B cell (primary cell): ENCODE measurements at regions not wholly inside any gene's neighbourhood (a gene's known extent, or its start where the extent isn't known, plus 50 kb on each side); places are given as distances from the start of the nearest gene placed in this dataset.

Experiments used
- ATAC-seq: fragments of 200-7000 bp; cut with Tn5 transposase; one replicate; pipeline ENCODE4 v1.10.0; 2021; ENCODE audit warnings: low read depth, mild to moderate bottlenecking, moderate number of reproducible peaks, moderate library complexity
- CTCF ChIA-PET: fragments of 350-600 bp; sonication (Branson Sonifier 250); formaldehyde crosslinking; loops from one replicate; lab custom pipeline; 2021; ENCODE audit warnings: antibody characterized with exemption, inconsistent platforms; lab: Charles Lee
- POLR2A ChIA-PET: fragments of 350-600 bp; sonication (Branson Sonifier 250); formaldehyde crosslinking; loops from one replicate; lab custom pipeline; 2021; ENCODE audit warnings: antibody characterized with exemption; lab: Charles Lee
- DNase-seq: peaks from one replicate; pipeline ENCODE4 v3.0.0; 2013
- H2AFZ ChIP-seq: 2 replicates; pipeline ENCODE4 v1.6.1; 2012; ENCODE audit warnings: mild to moderate bottlenecking, low read depth, low read length; ENCODE audit not compliant: insufficient read depth, poor library complexity, severe bottlenecking
- H3K27ac ChIP-seq, 2 donors: 1 replicate in 1 of 2; 2 replicates in 1 of 2; pipeline ENCODE4 v1.5.1; 2012 to 2013; ENCODE audit warnings: low read length in 2 of 2, mild to moderate bottlenecking in 2 of 2, moderate library complexity in 1 of 2
- H3K27me3 ChIP-seq, 4 experiments: fragments of 200-600 bp in 1 of 4; sonication (generic) in 1 of 4; replicated peaks in 1 of 4; 1 replicate in 2 of 4; 2 replicates in 2 of 4; pipeline versions ENCODE4 v1.6.1 to v1.7.0; 2013 to 2016; ENCODE audit warnings: low read length in 3 of 4, mild to moderate bottlenecking in 2 of 4, mixed read lengths in 1 of 4, moderate library complexity in 1 of 4; ENCODE audit not compliant: insufficient read depth in 4 of 4, control insufficient read depth in 3 of 4; ENCODE audit errors: control extremely low read depth in 1 of 4
- H3K36me3 ChIP-seq, 2 experiments: replicated peaks in 1 of 2; 1 replicate in 1 of 2; 2 replicates in 1 of 2; pipeline versions ENCODE4 v1.6.1 to v1.7.1; 2013; ENCODE audit warnings: low read length in 1 of 2; ENCODE audit not compliant: insufficient read depth in 2 of 2, control insufficient read depth in 1 of 2; ENCODE audit errors: control extremely low read depth in 1 of 2, extremely low read depth in 1 of 2
- H3K4me1 ChIP-seq, 2 donors: fragments of 200-600 bp in 1 of 2; sonication (generic) in 1 of 2; 1 replicate in 1 of 2; 2 replicates in 1 of 2; pipeline versions ENCODE4 v1.5.1 to v1.6.1; 2013 to 2017; ENCODE audit warnings: low read length in 2 of 2; ENCODE audit not compliant: control insufficient read depth in 2 of 2, insufficient read depth in 2 of 2
- H3K4me2 ChIP-seq: replicated peaks from 2 replicates; pipeline ENCODE3; 2012; ENCODE audit warnings: mild to moderate bottlenecking, low read depth, low read length; ENCODE audit not compliant: poor library complexity, severe bottlenecking
- H3K4me3 ChIP-seq, 5 experiments: fragments of 200-600 bp in 1 of 5; sonication (generic) in 1 of 5; 1 replicate in 3 of 5; 2 replicates in 2 of 5; pipeline versions ENCODE4 v1.5.1 to v1.7.0; 2011 to 2016; ENCODE audit warnings: low read length in 4 of 5, mild to moderate bottlenecking in 4 of 5, low read depth in 2 of 5, control low read depth in 1 of 5, moderate library complexity in 1 of 5; ENCODE audit not compliant: insufficient read depth in 1 of 5; ENCODE audit errors: control extremely low read depth in 1 of 5, extremely low read depth in 1 of 5
- H3K79me2 ChIP-seq: fragments of 200-600 bp; sonication (generic); one replicate; pipeline ENCODE4 v1.6.0; 2016; ENCODE audit warnings: low read length; ENCODE audit not compliant: control insufficient read depth, insufficient read depth
- H3K9ac ChIP-seq: fragments of 200-600 bp; sonication (generic); 2 replicates; pipeline ENCODE4 v1.6.1; 2017; ENCODE audit warnings: mild to moderate bottlenecking, low read length, moderate library complexity
- H3K9me3 ChIP-seq, 3 donors: one replicate each; pipeline versions ENCODE4 v1.6.1 to v1.7.1; 2013; ENCODE audit warnings: low read length in 2 of 3; ENCODE audit not compliant: control insufficient read depth in 2 of 3, insufficient read depth in 1 of 3; ENCODE audit errors: control extremely low read depth in 1 of 3
- H4K20me1 ChIP-seq: 2 replicates; pipeline ENCODE4 v1.6.0; 2012; ENCODE audit warnings: mild to moderate bottlenecking, low read length; ENCODE audit not compliant: insufficient read depth, control insufficient read depth, poor library complexity, severe bottlenecking
- H3K27ac Mint-ChIP-seq: one replicate; pipeline ENCODE4 v1.8.0; 2021; ENCODE audit warnings: mixed read lengths
- H3K27me3 Mint-ChIP-seq: one replicate; pipeline ENCODE4 v1.8.0; 2021; ENCODE audit warnings: mixed read lengths
- H3K4me1 Mint-ChIP-seq: one replicate; pipeline ENCODE4 v1.8.0; 2021; ENCODE audit warnings: mixed read lengths
- H3K4me3 Mint-ChIP-seq: one replicate; pipeline ENCODE4 v1.8.0; 2021; ENCODE audit warnings: mixed read lengths
- H3K9me3 Mint-ChIP-seq: one replicate; pipeline ENCODE4 v1.8.0; 2022; ENCODE audit warnings: mixed read lengths; ENCODE audit not compliant: insufficient read depth
- CTCF ChIP-seq: fragments of 200-600 bp; IDR thresholded peaks from one replicate; pipeline ENCODE4 v1.8.0; 2022; ENCODE audit warnings: antibody characterized with exemption, mild to moderate bottlenecking
- EZH2 ChIP-seq: IDR thresholded peaks from 2 replicates; pipeline ENCODE4 v1.6.1; 2012; ENCODE audit warnings: borderline replicate concordance, low read depth, mild to moderate bottlenecking, moderate library complexity, low read length; ENCODE audit not compliant: insufficient read depth, poor library complexity, severe bottlenecking
- whole genome bisulfite sequencing: methylation state at CpG from one replicate; pipeline ENCODE4 v1.1.5; 2013; ENCODE audit warnings: missing lambda C conversion rate; ENCODE audit not compliant: insufficient coverage; 5-methylcytosine and 5-hydroxymethylcytosine counted together
- intact Hi-C: fragments of 100-400 bp; cut with micrococcal nuclease; formaldehyde crosslinking; loops from one replicate; pipeline ENCODE4 v1.10.0; 2022

DNA sequence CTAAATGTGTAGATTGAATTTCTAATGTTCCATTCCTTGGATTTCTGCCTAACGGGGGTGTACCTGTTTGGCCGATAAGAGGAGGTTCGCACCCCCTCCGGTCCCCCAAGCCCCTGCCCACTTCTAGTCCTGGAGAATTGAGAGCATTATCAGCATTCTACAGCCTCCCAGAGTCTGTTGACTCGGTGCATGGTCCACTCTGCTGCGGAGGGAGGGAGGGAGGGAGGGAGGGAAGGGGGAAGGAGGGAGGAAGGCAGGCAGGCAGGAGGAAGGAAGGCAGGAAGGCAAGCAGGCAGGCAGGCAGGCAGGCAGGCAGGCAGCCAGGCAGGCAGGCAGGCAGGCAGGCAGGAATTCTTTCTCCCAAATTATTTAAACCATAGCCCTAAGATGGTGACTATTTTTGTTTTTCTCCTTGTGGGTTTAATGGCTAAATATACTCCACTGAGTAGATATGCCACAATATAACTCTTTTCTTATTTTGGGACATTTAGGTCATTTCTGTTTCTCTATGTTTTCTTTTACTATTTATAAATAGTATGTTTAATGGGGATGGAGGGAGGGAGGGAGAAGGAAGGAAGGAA, 69.5 kb upstream of the CHST15 start:
- ATAC-seq (no peak), DNase-seq (no peak)
- Mint-ChIP-seq H3K4me3 (no peak overlapping the region), H3K27me3 (peaks cover 10% of the 10 kb centered on the region), H3K4me1 (peaks cover 2% of the 10 kb centered on the region), H3K27ac (no peak overlapping the region), H3K9me3 (no peaks in the 10 kb centered on the region)
- intact Hi-C loops: no loop called here
- Histone ChIP-seq H2AFZ (no peak overlapping the region), H4K20me1 (no peaks in the 10 kb centered on the region), H3K4me2 (no peak overlapping the region), H3K4me3 (no peak overlapping the region), H3K9me3 (peaks cover 0 to 7% (median 0%) of the 10 kb centered on the region in 3 donors), H3K79me2 (no peaks in the 10 kb centered on the region), H3K4me1 (no peaks in the 10 kb centered on the region), H3K27me3 (no peaks in the 10 kb centered on the region), H3K36me3 (no peaks in the 10 kb centered on the region), H3K27ac (no peak overlapping the region), H3K9ac (no peak overlapping the region)
- WGBS: 100% methylated on average over 1 of the region's 6 CpGs
- ChIA-PET CTCF (no interaction called here), POLR2A (no interaction called here)
- TF ChIP-seq CTCF (no peak), EZH2 (no peak)

DNA sequence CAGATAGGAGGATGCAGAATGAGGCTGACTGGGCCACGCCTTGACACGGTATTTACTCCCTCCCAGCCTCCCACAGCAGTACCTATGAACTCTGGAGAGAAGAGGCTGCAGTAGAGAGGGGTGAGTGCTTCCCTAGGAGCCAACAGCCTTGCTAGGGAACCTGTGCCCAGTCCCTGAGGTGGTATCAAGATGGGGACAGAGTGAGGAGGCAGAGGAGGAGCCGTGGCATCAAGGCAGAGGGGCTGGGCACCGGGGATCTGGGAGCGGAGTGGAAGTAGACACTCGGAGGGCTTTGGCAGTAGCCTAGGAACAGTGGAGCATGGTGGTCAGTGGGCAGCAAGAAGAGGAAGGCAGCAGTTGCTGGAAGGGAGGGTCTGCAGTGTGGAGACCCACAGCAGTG, 68.7 kb upstream of the CHST15 start:
- Mint-ChIP-seq H3K9me3 (no peaks in the 10 kb centered on the region), H3K4me1 (peaks cover 2% of the 10 kb centered on the region), H3K27me3 (peaks cover 10% of the 10 kb centered on the region), H3K27ac (no peak overlapping the region), H3K4me3 (no peak overlapping the region)
- no peak for ATAC-seq
- Histone ChIP-seq H3K9me3 (peaks cover 0 to 7% (median 0%) of the 10 kb centered on the region in 3 donors), H4K20me1 (no peaks in the 10 kb centered on the region), H3K27ac (no peak overlapping the region), H3K27me3 (no peaks in the 10 kb centered on the region), H3K4me1 (no peaks in the 10 kb centered on the region), H3K4me2 (no peak overlapping the region), H3K4me3 (no peak overlapping the region), H3K79me2 (no peaks in the 10 kb centered on the region), H2AFZ (no peak overlapping the region), H3K36me3 (no peaks in the 10 kb centered on the region), H3K9ac (no peak overlapping the region)
- 97% methylated on average over 4 of the region's 6 CpGs for WGBS
- intact Hi-C loops: no loop called here
- POLR2A ChIA-PET: interaction anchor here (0.6 kb wide), 1 partner anchor 75 kb away, joined by 3 read pairs; no protein-coding TSS in a partner anchor
- TF ChIP-seq EZH2 (no peak), CTCF (no peak)
- CTCF ChIA-PET: no interaction called here
- DNase-seq: no peak
